NCI-H510A treated with DMSO at 0.1 percent for 48 hours (cell line): ENCODE measurements at regions not wholly inside any gene's neighbourhood (a gene's known extent, or its start where the extent isn't known, plus 50 kb on each side); places are given as distances from the start of the nearest gene placed in this dataset.
"Not testable (repeated sequence)": the region's sequence is repeated elsewhere in the genome, so short reads cannot be mapped to it uniquely, and the experiment has no call there.

Experiments used
- DNase-seq: peaks from one replicate; lab custom pipeline; 2025; lab: John Stamatoyannopoulos, UW

- DNase-seq = no peak
These were observed 189.2 kb upstream of the FERMT1 start for GRCh38 chr20:6311841-6312655.

- no peak for DNase-seq
These were observed 188.3 kb upstream of the FERMT1 start for GRCh38 chr20:6311097-6311496.

- DNase-seq = no peak
These were observed 182.7 kb upstream of the FERMT1 start for GRCh38 chr20:6305536-6305935.

- no peak for DNase-seq
These were observed 179.2 kb upstream of the FERMT1 start for GRCh38 chr20:6302041-6302440.

GRCh38 chr20:6299456-6299855 is 176.6 kb upstream of the FERMT1 start:
- DNase-seq = peak; percentile 15

GRCh38 chr20:6298049-6298448 is 175.2 kb upstream of the FERMT1 start:
- DNase-seq = no peak

- no peak for DNase-seq
These were observed 173.0 kb upstream of the FERMT1 start for GRCh38 chr20:6295867-6296256.

- DNase-seq = peak; percentile 19
These were observed 172.5 kb upstream of the FERMT1 start for GRCh38 chr20:6295127-6295866.

- DNase-seq = no peak
These were observed 164.6 kb upstream of the FERMT1 start for GRCh38 chr20:6287471-6287870.

GRCh38 chr20:6282642-6283041 is 159.8 kb upstream of the FERMT1 start:
- no peak for DNase-seq

- no peak for DNase-seq
These were observed 154.9 kb upstream of the FERMT1 start for GRCh38 chr20:6277661-6278240.

GRCh38 chr20:6270404-6270803 is 147.6 kb upstream of the FERMT1 start:
- not testable (repeated sequence) for DNase-seq

- peak; percentile 43 for DNase-seq
These were observed 146.5 kb upstream of the FERMT1 start for GRCh38 chr20:6269168-6269873.

- peak; percentile 60 for DNase-seq
These were observed 142.5 kb upstream of the FERMT1 start for GRCh38 chr20:6265204-6265904.

- no peak for DNase-seq
These were observed 130.6 kb upstream of the FERMT1 start for GRCh38 chr20:6253396-6253795.

GRCh38 chr20:6245436-6245835 is 122.6 kb upstream of the FERMT1 start:
- no peak for DNase-seq

- no peak for DNase-seq
These were observed 118.8 kb upstream of the FERMT1 start for GRCh38 chr20:6241591-6241990.

- no peak for DNase-seq
These were observed 117.2 kb upstream of the FERMT1 start for GRCh38 chr20:6240059-6240458.

GRCh38 chr20:6238421-6238820 is 115.6 kb upstream of the FERMT1 start:
- no peak for DNase-seq

GRCh38 chr20:6235510-6235909 is 112.7 kb upstream of the FERMT1 start:
- DNase-seq = no peak

GRCh38 chr20:6232436-6232835 is 109.6 kb upstream of the FERMT1 start:
- no peak for DNase-seq

- no peak for DNase-seq
These were observed 108.7 kb upstream of the FERMT1 start for GRCh38 chr20:6231556-6231955.
